Esophagus mucosa (tissue), 1 donor: ENCODE measurements at regions not wholly inside any gene's neighbourhood (a gene's known extent, or its start where the extent isn't known, plus 50 kb on each side); places are given as distances from the start of the nearest gene placed in this dataset.

Experiments
- ATAC-seq: fragments of 200-7000 bp; cut with Tn5 transposase; one replicate; pipeline ENCODE4 v1.9.1; 2020
- donor health status: DM: yes; HTN: yes; CAD: no.

- ATAC-seq = no peak
Observed at GRCh38 chr12:93944911-93945310, 203.5 kb upstream of the PLXNC1 start.

- peak; percentile 50 for ATAC-seq
Observed at GRCh38 chr12:93946542-93947150, 201.7 kb upstream of the PLXNC1 start.

- ATAC-seq = no peak
Observed at GRCh38 chr12:93947486-93947885, 200.9 kb upstream of the PLXNC1 start.

- ATAC-seq = no peak
Observed at GRCh38 chr12:93950311-93950710, 198.1 kb upstream of the PLXNC1 start.

DNA sequence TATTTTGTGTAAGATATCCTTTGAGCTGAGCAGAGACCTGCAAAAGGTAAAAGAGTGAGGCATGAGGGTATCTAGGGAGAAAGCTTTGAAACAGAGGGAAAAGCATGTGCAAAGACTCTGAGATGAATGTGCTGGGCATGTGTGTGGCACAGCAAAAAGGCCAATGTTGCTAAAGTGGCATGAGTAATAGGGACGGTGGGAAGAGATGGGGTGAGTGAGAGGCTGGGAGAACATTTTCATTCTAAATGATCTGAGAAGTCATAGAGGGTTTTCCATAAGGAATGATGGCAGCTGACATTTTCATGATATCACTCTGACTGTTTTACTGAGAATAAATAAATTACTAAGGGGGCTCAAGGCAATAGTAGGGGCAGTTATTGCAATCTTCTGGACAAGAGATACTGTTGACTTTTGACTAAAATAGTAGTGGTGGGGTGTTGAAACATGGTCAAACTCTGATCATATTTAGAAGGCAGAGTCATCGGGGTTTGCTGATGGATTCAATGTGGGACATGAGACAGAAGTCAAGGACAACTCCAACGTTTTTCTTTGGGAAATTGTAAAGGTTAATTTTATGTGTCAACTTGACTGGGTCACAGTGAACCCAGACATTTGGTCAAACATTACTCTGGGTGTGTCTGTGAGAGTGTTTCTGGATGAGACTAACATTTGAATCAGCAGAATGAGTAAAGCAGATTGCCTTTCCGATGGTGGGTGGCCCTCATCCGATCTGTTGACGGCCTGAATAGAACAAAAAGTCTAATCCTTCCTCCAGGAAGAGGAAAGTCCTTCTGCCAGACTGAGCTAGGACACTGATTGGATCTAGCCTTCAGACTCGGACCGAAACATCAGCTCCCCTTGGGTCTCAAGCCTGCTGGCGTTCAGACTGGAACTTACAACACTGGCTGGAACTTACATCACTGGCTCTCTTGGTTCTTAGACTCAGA is 193.9 kb upstream of the PLXNC1 start:
- no peak for ATAC-seq

GRCh38 chr12:93956551-93956950 is 191.8 kb upstream of the PLXNC1 start:
- no peak for ATAC-seq

DNA sequence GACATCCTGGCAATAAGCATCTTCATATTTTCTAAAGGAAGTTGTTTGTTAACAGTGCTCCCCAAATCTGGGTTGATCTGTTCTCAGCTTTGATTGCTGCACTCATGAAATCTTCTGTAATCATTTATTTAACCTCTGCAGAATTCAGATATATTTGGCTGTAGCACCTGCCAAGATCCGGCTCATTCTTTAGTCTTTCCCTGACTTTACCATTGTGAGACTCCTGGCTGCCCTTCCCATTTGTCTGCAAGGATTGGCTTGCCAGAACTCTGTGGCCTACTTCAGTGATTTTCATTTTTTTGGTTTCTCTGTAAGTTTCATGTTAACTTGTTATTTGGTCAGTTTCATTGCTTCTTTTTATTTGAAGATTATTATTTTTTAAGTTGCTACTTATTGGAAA is 191.2 kb upstream of the PLXNC1 start:
- no peak for ATAC-seq

GRCh38 chr12:93957870-93958269 is 190.5 kb upstream of the PLXNC1 start:
- no peak for ATAC-seq

DNA sequence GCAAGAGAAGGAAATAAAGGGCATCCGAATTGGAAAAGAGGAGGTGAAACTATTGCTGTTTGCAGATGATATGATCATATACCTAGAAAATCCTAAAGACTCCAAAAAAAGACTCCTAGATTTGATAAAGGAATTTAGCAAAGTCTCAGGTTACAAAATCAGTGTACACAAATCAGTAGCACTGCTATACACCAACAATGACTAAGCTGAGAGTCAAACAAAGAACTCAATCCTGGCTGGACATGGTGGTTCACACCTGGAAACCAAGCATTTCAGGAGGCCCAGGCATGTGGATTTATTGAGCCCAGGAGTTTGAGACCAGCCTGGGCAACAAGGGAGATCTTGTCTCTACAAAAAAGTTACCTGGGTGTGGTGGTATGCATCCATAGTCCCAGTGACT is 188.7 kb upstream of the PLXNC1 start:
- ATAC-seq = no peak

DNA sequence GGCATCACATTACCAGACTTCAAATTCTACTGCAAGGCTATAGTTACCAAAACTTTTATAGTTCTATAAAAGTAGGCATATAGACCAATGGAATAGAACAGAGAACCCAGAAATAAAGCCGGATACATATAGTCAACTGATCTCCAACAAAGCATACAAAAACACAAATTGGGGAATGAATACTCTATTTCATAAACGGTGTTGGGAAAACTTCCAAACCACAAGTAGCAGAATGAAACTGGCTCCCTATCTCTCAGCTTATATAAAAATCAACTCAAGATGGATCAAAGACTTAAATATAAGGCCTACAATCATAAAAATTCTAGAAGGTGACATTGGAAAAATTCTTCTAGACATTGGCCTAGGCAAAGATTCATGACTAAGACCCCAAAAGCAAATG is 187.9 kb upstream of the PLXNC1 start:
- no peak for ATAC-seq

- no peak for ATAC-seq
Observed at GRCh38 chr12:93962336-93962735, 186.0 kb upstream of the PLXNC1 start.

- no peak for ATAC-seq
Observed at GRCh38 chr12:93964936-93965335, 183.4 kb upstream of the PLXNC1 start.

DNA sequence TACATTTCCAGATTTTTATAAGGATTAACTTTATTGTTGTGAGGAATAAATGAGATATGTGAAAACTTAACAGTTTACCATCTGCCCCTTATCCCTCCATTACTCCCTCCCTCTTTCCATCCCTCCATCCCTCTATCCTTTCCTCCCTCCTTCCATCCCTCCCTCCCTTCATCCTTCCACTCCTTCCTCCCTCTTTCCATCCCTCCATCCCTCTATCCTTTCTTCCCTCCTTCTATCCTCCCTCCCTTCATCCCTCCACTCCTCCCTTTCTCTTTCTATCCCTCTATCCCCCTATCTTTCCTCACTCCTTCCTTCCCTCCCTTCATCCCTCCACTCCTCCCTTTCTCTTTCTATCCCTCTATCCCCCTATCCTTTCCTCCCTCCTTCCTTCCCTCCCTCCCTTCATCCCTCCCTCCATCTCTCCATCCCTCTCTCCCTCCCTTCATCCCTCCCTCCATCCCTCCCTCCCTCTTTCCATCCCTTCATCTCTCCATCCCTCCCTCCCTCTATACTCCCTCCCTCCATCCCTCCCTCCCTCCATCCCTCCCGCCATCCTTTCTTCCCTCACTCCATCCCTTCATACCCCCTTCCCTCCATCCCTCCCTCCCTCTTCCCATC is 181.8 kb upstream of the PLXNC1 start:
- ATAC-seq = no peak

DNA sequence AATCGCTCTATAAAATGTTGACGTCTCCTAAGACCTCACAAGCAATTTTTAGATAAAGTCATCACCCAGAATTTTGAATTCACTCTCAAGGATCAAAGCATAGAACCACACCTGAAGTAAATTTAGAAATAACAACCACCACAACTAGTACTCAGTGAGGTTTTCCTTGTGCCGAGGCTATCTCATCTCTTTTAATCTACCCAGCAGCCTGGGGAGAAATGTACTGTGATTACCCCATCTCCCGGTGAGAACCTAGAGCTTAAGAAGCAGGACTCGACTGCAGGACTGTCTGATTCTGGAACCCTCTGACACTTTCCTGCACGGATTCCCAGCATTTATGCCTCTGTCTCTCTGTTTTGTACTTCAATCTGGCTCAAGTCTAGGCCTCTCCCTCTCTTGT is 180.9 kb upstream of the PLXNC1 start:
- ATAC-seq = no peak

- no peak for ATAC-seq
Observed at GRCh38 chr12:93968536-93969285, 179.7 kb upstream of the PLXNC1 start.

GRCh38 chr12:93970900-93971688 is 177.3 kb upstream of the PLXNC1 start:
- no peak for ATAC-seq

- no peak for ATAC-seq
Observed at GRCh38 chr12:93972411-93973208, 175.8 kb upstream of the PLXNC1 start.

GRCh38 chr12:93974252-93974651 is 174.1 kb upstream of the PLXNC1 start:
- ATAC-seq = no peak

DNA sequence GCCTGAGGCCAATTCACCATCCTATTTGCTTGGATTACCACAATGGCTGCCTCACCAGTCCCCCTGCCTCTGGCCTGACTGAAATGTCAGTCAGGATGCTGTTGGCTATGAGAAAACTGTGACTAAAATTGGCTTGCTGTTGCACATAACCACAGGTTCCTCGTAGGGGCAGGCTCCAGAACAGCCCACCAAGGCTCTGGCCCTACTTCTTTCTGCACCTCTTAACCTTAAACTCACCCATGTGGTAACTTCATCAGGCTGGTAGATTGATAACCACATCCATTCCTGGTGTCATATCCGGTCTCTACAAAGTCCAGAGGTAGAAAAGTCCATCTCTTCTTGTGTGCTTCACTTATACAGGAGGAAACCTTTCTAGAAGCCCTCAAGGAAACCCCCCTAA is 172.4 kb upstream of the PLXNC1 start:
- no peak for ATAC-seq

- ATAC-seq = no peak
Observed at GRCh38 chr12:93977081-93977480, 171.3 kb upstream of the PLXNC1 start.

- ATAC-seq = peak; percentile 54
Observed at GRCh38 chr12:93978553-93978952, 169.8 kb upstream of the PLXNC1 start.
